GM21515 (cell line): ENCODE measurements at regions not wholly inside any gene's neighbourhood (a gene's known extent, or its start where the extent isn't known, plus 50 kb on each side); places are given as distances from the start of the nearest gene placed in this dataset.

Experiments used
- ATAC-seq: cut with Tn5 transposase; IDR thresholded peaks from one replicate; pipeline ENCODE4 v1.9.1; 2021; ENCODE audit not compliant: unreplicated experiment

- ATAC-seq = no peak
These were observed 123.5 kb upstream of the ADCY1 start for GRCh38 chr7:45450571-45451204.

GRCh38 chr7:45451342-45452035 lies 122.7 kb upstream of the ADCY1 start:
- no peak for ATAC-seq

DNA sequence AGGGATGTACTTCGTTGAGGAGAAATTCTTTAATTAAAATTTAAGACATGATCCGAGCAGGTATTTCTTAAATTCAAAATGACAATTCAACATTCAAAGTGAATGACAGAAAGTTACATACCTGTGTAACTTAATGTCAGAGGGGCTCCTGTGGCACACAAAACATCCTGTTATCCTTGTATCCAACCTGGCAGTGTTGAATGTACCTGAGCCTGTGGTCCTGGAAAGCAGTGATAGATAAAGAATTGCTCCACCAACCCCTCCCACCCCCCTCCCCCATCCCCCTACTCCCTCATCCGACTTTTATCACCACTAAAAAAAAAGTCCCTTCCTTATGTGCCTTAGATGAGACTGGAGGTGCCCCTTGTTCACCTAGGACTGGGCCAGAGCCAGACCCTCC lies 119.4 kb upstream of the ADCY1 start:
- ATAC-seq = no peak

DNA sequence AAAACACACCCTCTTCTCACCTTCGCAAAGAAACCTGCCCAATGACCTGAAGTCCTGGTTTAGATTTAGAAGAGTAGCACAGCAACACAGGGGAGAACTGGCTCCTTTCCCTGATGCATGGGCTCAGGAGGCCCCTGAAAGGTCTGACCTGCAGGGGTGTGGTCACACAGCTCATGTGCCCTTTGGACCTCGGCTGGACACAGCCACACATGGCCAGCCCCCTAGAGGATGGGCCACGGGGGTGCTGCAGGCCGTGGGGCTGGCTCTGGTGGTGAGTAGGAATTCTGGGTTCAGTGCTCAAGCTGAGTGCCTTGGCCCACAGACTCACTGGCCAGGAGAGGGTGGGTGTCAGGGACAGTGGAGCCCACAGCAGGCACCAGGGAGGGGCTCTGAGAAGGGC lies 118.5 kb upstream of the ADCY1 start:
- no peak for ATAC-seq

DNA sequence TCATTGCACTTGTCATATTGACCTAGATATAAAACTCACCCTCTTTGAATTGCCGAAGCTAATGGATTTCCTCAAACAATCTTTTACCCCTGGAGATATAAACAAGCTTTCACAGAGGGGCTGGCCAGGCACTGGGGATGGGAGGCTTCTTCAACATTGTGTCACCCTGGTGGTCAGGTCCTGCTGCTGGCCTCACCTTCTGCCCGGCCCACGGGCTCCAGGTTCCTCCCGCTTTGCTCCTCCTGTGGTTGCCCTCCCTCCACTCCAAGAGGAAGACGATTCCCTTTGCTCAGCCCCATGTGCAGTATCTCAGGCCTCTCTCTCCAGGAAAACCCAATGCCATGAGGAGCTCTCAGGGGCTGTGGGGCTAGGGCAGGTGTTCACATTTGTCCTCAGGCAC lies 118.1 kb upstream of the ADCY1 start:
- ATAC-seq = no peak

GRCh38 chr7:45456747-45457524 lies 117.2 kb upstream of the ADCY1 start:
- no peak for ATAC-seq

GRCh38 chr7:45457591-45457990 lies 116.6 kb upstream of the ADCY1 start:
- no peak for ATAC-seq

- ATAC-seq = no peak
These were observed 114.7 kb upstream of the ADCY1 start for GRCh38 chr7:45459476-45459875.

GRCh38 chr7:45460379-45460778 lies 113.8 kb upstream of the ADCY1 start:
- no peak for ATAC-seq

DNA sequence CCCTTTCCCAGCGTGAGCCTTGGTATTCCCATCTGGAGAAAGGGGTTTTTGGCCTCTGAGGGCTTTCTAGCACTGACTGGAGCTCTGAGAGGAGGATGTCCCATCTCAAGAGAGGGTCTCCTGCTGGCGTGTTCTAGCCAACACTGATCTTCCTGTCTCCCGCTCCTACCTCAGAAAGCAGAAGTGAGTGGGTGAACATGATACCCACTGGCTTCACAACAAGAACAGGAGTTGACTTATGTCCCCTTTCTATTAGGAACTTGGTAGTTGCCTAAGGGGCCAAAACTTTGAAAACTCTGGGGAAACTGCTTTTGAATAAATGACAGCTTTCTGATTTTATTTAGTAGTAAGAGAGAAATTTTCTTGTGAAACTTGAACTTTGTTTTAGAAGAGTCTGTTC lies 113.1 kb upstream of the ADCY1 start:
- ATAC-seq = no peak

GRCh38 chr7:45469103-45469502 lies 105.1 kb upstream of the ADCY1 start:
- ATAC-seq = no peak

DNA sequence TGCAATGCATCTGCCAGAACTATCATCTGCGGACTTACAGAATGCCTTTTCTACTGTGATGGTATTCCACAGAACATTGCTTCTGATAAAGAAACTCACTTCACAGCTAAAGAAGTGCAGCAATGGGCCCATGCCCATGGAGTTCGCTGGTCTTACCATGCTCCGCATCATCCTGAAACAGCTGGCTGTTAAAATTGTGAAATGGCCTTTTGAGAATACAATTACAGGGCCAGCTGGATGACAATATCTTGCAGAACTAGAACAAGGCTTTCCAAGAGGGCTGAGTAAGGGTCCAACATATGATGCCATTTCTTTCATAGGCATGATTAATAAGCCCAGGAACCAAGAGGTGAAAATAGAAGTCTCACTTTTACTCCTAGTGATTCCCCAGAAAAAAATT lies 104.1 kb upstream of the ADCY1 start:
- ATAC-seq = no peak

DNA sequence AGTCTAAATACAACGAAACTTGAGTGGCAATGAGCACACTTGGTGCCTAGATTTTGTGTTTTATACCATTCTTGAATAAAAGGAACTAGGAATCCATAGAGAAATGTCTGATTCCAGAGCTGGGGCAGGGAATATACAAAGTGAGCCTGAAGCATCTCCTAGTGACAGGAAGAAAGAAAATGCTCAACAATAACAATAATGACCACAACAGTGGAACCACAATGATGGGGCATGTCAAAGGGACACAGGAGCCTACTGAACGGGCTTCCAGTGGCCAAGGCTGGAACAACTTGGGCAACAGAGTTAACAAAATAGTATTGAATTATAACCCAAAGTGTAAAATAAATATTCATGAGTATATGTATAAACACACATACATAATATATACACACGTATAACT lies 94.4 kb upstream of the ADCY1 start:
- ATAC-seq = no peak

GRCh38 chr7:45482451-45482850 lies 91.7 kb upstream of the ADCY1 start:
- ATAC-seq = no peak

- ATAC-seq = no peak
These were observed 90.1 kb upstream of the ADCY1 start for GRCh38 chr7:45484094-45484493.

DNA sequence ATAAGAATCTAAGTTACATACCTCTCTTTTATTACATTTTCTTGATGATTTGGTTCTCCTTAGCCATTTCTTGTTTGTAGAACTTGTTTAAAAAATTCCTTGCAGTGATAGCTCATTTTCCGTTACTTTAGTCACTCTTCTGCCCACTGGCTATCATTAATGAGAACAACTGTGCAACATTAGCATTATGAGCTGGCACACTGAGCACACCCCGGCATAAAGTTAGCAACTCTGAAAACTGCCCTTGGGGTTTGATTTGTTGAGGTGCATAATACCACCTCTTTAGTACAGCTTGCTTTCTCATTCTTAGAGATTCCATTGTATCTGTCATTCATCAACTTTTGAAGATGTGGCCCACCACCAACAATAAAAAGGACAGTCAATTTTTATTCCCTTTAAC lies 87.6 kb upstream of the ADCY1 start:
- ATAC-seq = no peak

DNA sequence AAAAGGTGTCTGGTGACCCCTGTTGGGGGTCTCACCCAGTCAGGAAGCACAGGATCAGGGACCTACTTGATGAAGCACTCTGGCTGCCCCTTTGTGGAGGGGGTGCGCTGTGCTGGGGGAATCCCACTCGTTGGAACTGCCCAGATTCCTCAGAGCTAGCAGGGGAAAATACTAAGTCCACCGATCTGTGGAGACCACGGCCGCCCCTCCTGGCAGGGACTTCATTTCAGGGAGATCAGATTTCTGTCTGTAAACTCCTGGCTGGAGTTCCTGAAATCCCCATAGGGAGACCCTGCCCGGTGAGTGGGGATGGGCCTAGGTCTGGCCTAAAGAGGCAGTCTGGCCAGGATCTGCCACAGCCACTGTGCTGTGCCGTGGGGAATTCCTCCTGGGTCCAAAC lies 79.3 kb upstream of the ADCY1 start:
- ATAC-seq = no peak

GRCh38 chr7:45495618-45496017 lies 78.5 kb upstream of the ADCY1 start:
- no peak for ATAC-seq

DNA sequence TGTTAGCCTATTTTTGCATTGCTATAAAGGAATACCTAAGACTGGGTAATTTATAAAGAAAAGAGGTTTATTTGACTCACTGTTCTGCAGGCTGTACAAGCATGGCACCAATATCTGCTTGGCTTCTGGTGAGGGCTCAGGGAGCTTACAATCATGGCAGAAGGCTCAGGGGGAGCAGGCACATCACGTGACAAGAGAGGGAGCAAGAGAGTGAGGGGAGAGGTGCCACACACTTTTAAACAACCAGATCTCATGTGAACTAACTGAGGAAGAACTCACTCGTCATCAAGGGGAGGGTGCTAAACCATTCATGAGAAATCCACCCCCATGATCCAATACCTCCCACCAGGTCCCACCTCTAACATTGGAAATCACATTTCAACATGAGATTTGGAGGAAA lies 73.9 kb upstream of the ADCY1 start:
- no peak for ATAC-seq

DNA sequence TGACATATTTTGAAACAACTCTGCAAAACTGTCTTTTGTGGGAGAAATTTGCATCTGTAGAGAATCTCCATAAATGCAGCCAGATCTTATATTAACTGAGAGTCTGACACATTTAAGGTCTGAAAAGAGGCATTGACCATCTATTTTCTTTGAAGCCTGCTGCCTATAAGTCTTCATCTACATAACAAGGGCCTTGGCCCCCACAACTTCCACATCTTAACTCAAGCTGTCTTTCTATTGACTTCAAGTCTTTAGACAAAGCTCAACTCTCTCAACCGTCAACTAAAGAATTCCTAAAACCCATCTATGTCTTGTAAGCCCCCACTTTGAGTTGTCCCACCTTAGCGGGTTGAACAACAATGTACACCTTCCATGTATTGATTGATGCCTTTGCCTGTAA lies 72.4 kb upstream of the ADCY1 start:
- no peak for ATAC-seq

GRCh38 chr7:45506059-45506458 lies 68.1 kb upstream of the ADCY1 start:
- ATAC-seq = no peak

DNA sequence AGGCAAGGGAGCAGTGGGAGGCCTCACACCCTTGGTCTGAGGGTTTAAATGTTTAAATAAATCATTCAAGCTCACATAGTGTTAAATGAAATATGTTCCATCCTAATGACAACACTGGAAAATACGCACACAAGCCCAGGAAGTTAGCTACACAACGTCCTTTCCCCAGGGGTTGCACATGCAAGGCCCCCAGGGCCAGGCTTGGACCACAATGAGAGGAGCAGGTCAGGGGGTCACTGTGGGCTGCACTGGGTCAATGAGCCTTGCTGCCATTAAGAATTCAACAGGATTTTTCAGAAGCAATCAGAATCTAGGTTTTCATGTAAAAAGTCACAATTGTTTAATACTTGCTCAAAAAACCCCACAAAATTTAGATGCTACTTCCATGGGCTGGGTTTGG lies 64.9 kb upstream of the ADCY1 start:
- no peak for ATAC-seq
